ENCODE measurements at regions not wholly inside any gene's neighbourhood (a gene's known extent, or its start where the extent isn't known, plus 50 kb on each side); places are given as distances from the start of the nearest gene placed in this dataset.
"Not testable (repeated sequence)": the region's sequence is repeated elsewhere in the genome, so short reads cannot be mapped to it uniquely, and the experiment has no call there.

DNA sequence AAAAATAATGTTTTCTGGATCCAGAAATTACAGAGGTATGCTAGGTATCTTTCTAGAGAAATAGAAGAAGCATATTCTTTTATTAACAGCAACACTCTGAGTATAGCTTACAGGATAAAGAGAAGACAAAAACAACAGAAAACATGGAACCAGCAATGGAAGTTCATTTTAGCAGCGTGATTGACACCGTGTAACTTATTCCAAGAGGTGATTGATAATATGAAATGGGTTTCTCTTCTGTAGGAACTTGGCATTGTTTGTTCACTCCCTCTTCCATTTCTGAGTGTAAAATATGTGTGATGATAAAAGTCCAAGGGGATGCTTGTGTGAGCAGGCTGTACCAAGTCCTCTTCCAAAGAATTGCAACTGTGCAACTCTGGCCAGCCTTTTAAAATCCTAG lies 303.0 kb downstream of the COL12A1 start:
- H3K36me3 ChIP-seq (ENCODE audit: control insufficient read depth, insufficient read depth, low read length) = no peaks in the 10 kb centered on the region
- H3K27ac ChIP-seq (ENCODE audit: low read depth, low read length) = no peak overlapping the region
- no peaks in the 10 kb centered on the region for H3K4me1 ChIP-seq (ENCODE audit: control insufficient read depth, insufficient read depth, low read length)
- no peaks in the 10 kb centered on the region for H3K27me3 ChIP-seq (ENCODE audit: control insufficient read depth, insufficient read depth, low read length)
- H3K9ac ChIP-seq (ENCODE audit: low read length) = no peak overlapping the region
- no peak overlapping the region for H3K4me3 ChIP-seq (ENCODE audit: low read length)

DNA sequence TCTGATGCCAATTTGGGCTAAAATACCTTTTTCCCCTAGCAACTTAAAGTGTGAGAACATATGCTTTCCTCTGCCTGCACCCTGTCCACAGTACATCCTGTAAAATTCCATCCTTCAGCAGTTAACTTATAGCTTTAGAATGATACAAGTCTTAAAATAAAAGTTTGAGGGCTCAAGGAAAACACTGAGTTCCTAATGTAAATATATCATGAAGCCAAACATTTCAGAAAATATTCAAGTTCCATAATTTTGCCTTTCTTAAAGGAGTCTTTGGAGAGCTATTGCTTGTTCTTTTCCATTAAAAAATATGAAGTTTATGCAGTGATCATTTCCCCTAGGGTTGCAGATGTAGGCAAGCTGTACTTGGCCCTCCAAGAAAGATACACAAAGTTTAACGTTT lies 303.8 kb downstream of the COL12A1 start:
- no peak overlapping the region for H3K27ac ChIP-seq (ENCODE audit: low read depth, low read length)
- H3K4me1 ChIP-seq (ENCODE audit: control insufficient read depth, insufficient read depth, low read length) = no peaks in the 10 kb centered on the region
- H3K9ac ChIP-seq (ENCODE audit: low read length) = no peak overlapping the region
- H3K4me3 ChIP-seq (ENCODE audit: low read length) = no peak overlapping the region
- no peaks in the 10 kb centered on the region for H3K36me3 ChIP-seq (ENCODE audit: control insufficient read depth, insufficient read depth, low read length)
- H3K27me3 ChIP-seq (ENCODE audit: control insufficient read depth, insufficient read depth, low read length) = no peaks in the 10 kb centered on the region

GRCh38 chr6:74901576-74901975 lies 304.3 kb downstream of the COL12A1 start:
- H3K4me3 ChIP-seq (ENCODE audit: low read length) = no peak overlapping the region
- no peak overlapping the region for H3K9ac ChIP-seq (ENCODE audit: low read length)
- H3K36me3 ChIP-seq (ENCODE audit: control insufficient read depth, insufficient read depth, low read length) = no peaks in the 10 kb centered on the region
- no peaks in the 10 kb centered on the region for H3K4me1 ChIP-seq (ENCODE audit: control insufficient read depth, insufficient read depth, low read length)
- H3K27ac ChIP-seq (ENCODE audit: low read depth, low read length) = no peak overlapping the region
- no peaks in the 10 kb centered on the region for H3K27me3 ChIP-seq (ENCODE audit: control insufficient read depth, insufficient read depth, low read length)

DNA sequence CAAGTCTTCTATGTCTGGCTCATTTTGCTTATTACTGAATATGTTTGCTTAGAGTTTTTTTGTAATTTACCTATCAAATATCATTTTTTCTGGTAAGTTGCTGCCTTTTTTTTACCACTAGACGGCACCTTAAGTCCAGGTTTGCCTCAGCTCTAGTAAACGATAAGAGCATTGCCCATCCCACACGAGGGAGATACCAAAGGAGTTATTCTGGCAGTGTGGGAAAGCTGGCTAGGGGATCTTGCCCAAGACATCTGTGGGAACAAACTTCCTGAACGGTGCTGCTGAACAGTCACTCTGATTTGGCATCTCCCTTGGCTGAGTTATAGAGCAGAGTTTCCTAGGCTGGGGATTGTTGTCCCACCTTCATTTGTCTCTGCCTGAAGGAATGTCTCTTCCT lies 306.4 kb downstream of the COL12A1 start:
- Histone ChIP-seq H3K9ac (ENCODE audit: low read length) (no peak overlapping the region), H3K4me3 (ENCODE audit: low read length) (no peak overlapping the region), H3K36me3 (ENCODE audit: control insufficient read depth, insufficient read depth, low read length) (no peaks in the 10 kb centered on the region), H3K27ac (ENCODE audit: low read depth, low read length) (no peak overlapping the region), H3K27me3 (ENCODE audit: control insufficient read depth, insufficient read depth, low read length) (no peaks in the 10 kb centered on the region), H3K4me1 (ENCODE audit: control insufficient read depth, insufficient read depth, low read length) (no peaks in the 10 kb centered on the region)

DNA sequence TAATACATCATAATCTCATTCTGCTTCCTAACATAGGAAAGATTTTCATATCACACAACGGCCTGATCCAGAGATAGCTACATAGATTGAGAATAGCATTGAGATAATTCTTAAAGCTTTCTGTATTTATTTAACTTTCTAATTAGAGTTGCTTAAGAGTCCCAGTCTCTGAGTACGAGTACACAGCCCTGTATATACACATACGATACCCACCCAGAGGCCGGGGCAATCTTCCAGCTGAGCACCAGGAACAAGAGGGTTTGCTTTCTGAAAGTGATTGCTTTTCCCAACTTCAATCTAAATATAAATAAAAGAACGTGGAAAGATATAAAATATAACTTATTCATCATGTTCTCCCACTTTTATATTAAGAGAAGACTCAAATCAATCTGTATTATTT lies 313.8 kb downstream of the COL12A1 start:
- H3K4me3 ChIP-seq (ENCODE audit: low read length) = no peak overlapping the region
- peaks cover 6% of the 10 kb centered on the region for H3K4me1 ChIP-seq (ENCODE audit: control insufficient read depth, insufficient read depth, low read length)
- no peak overlapping the region for H3K9ac ChIP-seq (ENCODE audit: low read length)
- no peaks in the 10 kb centered on the region for H3K27me3 ChIP-seq (ENCODE audit: control insufficient read depth, insufficient read depth, low read length)
- no peaks in the 10 kb centered on the region for H3K36me3 ChIP-seq (ENCODE audit: control insufficient read depth, insufficient read depth, low read length)
- no peak overlapping the region for H3K27ac ChIP-seq (ENCODE audit: low read depth, low read length)

DNA sequence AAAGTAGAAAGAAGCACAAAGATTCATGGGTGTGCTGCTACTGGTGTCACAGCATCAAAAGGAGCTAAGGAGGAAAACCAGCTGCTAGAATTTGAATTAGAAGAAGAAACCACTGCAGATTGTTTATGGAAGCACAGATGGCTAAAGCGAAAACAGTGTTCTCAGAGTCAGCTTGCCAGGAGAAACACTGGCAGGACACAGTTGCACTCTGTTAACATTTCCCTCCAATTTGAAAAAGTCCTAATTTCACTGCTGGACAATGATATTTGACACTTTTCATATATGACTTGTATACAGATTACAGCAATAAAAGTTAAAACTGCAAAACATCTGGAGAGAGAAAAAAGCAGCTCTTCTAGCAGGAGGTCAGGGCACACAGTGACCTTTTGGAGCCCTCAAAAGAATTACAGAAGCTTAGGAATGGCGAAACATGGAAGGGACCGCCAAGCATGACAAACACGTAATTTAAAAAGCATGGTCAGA lies 314.5 kb downstream of the COL12A1 start:
- Histone ChIP-seq H3K27ac (ENCODE audit: low read depth, low read length) (peak overlapping the region; percentile 16), H3K36me3 (ENCODE audit: control insufficient read depth, insufficient read depth, low read length) (no peaks in the 10 kb centered on the region), H3K4me1 (ENCODE audit: control insufficient read depth, insufficient read depth, low read length) (peaks cover 6% of the 10 kb centered on the region), H3K4me3 (ENCODE audit: low read length) (no peak overlapping the region), H3K9ac (ENCODE audit: low read length) (no peak overlapping the region), H3K27me3 (ENCODE audit: control insufficient read depth, insufficient read depth, low read length) (no peaks in the 10 kb centered on the region)

GRCh38 chr6:74889635-74890034 lies 316.2 kb downstream of the COL12A1 start:
- Histone ChIP-seq H3K4me3 (ENCODE audit: low read length) (no peak overlapping the region), H3K36me3 (ENCODE audit: control insufficient read depth, insufficient read depth, low read length) (no peaks in the 10 kb centered on the region), H3K9ac (ENCODE audit: low read length) (no peak overlapping the region)

GRCh38 chr6:74888741-74889140 lies 317.1 kb downstream of the COL12A1 start:
- H3K36me3 ChIP-seq (ENCODE audit: control insufficient read depth, insufficient read depth, low read length); H3K4me3 ChIP-seq (ENCODE audit: low read length); H3K9ac ChIP-seq (ENCODE audit: low read length); H3K4me1 ChIP-seq (ENCODE audit: control insufficient read depth, insufficient read depth, low read length); H3K27ac ChIP-seq (ENCODE audit: low read depth, low read length); H3K27me3 ChIP-seq (ENCODE audit: control insufficient read depth, insufficient read depth, low read length): not testable (repeated sequence)

More at GRCh38 chr6:74889635-74890034, 316.2 kb downstream of the COL12A1 start:
- no peak overlapping the region for H3K27ac ChIP-seq (ENCODE audit: low read depth, low read length)
- H3K4me1 ChIP-seq (ENCODE audit: control insufficient read depth, insufficient read depth, low read length) = peaks cover 6% of the 10 kb centered on the region
- no peaks in the 10 kb centered on the region for H3K27me3 ChIP-seq (ENCODE audit: control insufficient read depth, insufficient read depth, low read length)

DNA sequence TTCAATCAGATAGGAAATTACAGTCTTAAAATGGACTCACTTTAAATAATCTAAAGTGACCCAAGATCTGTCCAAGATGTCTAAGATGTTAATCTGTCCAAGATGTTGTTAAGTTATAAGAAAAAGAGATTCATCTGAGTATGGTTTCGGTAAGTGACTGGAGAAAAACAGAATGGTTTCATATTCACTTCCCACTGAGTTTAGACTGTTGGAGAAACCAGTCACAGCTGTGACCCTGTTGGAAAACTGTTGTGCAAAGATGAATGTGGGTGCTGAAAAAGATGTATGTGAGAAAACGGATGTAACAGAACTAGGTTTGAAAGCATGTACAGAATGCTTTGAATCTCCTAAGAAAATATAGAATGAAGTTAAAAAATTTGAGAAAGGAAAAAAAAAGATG lies 325.9 kb downstream of the COL12A1 start:
- peak overlapping the region; percentile 31 for H3K27ac ChIP-seq (ENCODE audit: low read depth, low read length)
- H3K36me3 ChIP-seq (ENCODE audit: control insufficient read depth, insufficient read depth, low read length) = no peaks in the 10 kb centered on the region
- no peaks in the 10 kb centered on the region for H3K27me3 ChIP-seq (ENCODE audit: control insufficient read depth, insufficient read depth, low read length)
- no peak overlapping the region for H3K9ac ChIP-seq (ENCODE audit: low read length)
- no peak overlapping the region for H3K4me3 ChIP-seq (ENCODE audit: low read length)
- H3K4me1 ChIP-seq (ENCODE audit: control insufficient read depth, insufficient read depth, low read length) = no peaks in the 10 kb centered on the region

DNA sequence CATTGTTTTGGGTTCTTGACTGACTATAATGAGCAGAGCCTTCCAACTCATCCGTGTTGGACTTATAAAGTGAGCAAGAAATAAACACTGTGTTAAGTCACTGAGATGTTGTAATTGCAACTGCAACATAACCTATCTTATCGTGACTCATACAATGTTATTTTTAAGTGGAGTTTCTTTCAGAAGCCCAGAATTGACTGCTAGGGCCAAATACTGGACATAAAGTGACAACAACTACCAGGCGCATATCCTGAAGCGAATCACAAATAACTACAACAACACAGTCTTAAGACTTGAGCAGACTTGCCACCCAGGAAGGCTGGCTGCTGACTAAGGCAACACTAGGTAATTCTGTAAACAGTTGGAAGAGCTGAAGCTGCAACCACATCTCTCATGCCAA lies 326.6 kb downstream of the COL12A1 start:
- Histone ChIP-seq H3K36me3 (ENCODE audit: control insufficient read depth, insufficient read depth, low read length) (no peaks in the 10 kb centered on the region), H3K4me3 (ENCODE audit: low read length) (no peak overlapping the region), H3K27ac (ENCODE audit: low read depth, low read length) (peak overlapping the region; percentile 31), H3K4me1 (ENCODE audit: control insufficient read depth, insufficient read depth, low read length) (no peaks in the 10 kb centered on the region), H3K27me3 (ENCODE audit: control insufficient read depth, insufficient read depth, low read length) (no peaks in the 10 kb centered on the region), H3K9ac (ENCODE audit: low read length) (no peak overlapping the region)

DNA sequence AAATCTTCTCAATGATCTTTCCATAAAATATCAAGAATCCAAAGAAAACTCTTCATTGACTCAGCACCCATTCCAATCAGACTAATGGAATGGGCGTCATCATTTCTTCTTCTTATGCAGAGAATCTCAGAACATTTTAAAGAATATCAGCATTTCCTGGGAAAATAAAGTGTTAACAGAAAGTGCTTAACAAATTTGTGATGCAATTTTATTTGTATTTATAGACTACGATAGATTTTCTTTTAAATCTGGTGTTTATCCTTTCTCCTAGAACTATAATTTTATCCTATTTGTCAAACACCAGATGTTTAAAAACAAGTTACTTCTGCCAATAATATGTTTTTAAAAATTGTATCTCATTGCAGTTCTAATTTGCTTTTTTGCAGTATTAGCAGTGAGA lies 330.7 kb downstream of the COL12A1 start:
- Histone ChIP-seq H3K4me1 (ENCODE audit: control insufficient read depth, insufficient read depth, low read length) (no peaks in the 10 kb centered on the region), H3K9ac (ENCODE audit: low read length) (no peak overlapping the region), H3K36me3 (ENCODE audit: control insufficient read depth, insufficient read depth, low read length) (no peaks in the 10 kb centered on the region), H3K27ac (ENCODE audit: low read depth, low read length) (no peak overlapping the region), H3K27me3 (ENCODE audit: control insufficient read depth, insufficient read depth, low read length) (no peaks in the 10 kb centered on the region), H3K4me3 (ENCODE audit: low read length) (no peak overlapping the region)

DNA sequence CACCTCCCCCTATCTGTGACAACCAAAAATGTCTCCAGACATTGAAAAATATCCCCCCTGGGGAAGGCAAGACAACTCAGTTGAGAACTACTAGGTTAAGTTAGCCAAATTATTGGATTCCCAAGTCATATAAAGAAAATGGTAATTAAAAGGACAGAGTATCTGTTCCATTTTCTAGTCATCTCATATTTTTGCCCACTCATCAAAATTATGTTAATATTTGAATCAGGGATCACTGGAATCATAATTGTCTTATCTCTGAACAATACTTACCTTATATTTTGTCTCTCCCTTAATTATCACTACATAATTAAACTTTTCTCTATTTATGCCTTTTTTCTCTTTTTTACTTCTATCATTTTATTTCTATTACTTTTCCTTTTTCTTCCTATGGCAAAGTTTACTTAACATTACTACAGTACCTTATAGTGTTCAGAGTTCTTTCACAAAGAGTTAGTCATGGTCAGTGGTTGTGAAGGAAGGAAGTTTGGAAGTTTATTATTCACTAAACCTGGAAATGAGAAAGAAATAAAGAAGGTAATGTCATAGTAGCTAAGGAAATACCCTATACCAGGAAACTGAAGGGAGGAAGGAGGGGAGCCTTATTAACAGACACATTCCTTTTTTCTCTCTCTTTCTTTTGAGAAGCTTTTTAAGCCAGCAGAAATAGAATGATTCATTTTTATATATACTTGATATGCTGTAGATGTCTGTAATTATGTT lies 332.9 kb downstream of the COL12A1 start:
- Histone ChIP-seq H3K4me3 (ENCODE audit: low read length) (no peak overlapping the region), H3K27me3 (ENCODE audit: control insufficient read depth, insufficient read depth, low read length) (no peaks in the 10 kb centered on the region), H3K4me1 (ENCODE audit: control insufficient read depth, insufficient read depth, low read length) (no peaks in the 10 kb centered on the region), H3K27ac (ENCODE audit: low read depth, low read length) (peak overlapping the region; percentile 22), H3K9ac (ENCODE audit: low read length) (no peak overlapping the region), H3K36me3 (ENCODE audit: control insufficient read depth, insufficient read depth, low read length) (no peaks in the 10 kb centered on the region)

- no peak overlapping the region for H3K9ac ChIP-seq (ENCODE audit: low read length)
- H3K4me3 ChIP-seq (ENCODE audit: low read length) = no peak overlapping the region
- no peaks in the 10 kb centered on the region for H3K36me3 ChIP-seq (ENCODE audit: control insufficient read depth, insufficient read depth, low read length)
- no peak overlapping the region for H3K27ac ChIP-seq (ENCODE audit: low read depth, low read length)
- no peaks in the 10 kb centered on the region for H3K4me1 ChIP-seq (ENCODE audit: control insufficient read depth, insufficient read depth, low read length)
- no peaks in the 10 kb centered on the region for H3K27me3 ChIP-seq (ENCODE audit: control insufficient read depth, insufficient read depth, low read length)
Observed at GRCh38 chr6:74871757-74872156, 334.1 kb downstream of the COL12A1 start.
